H1 (cell line): ENCODE measurements at regions not wholly inside any gene's neighbourhood (a gene's known extent, or its start where the extent isn't known, plus 50 kb on each side); places are given as distances from the start of the nearest gene placed in this dataset.

ENCODE experiments used
- CTCF ChIA-PET: fragments of 300-600 bp; sonication (Branson Sonifier 250); formaldehyde crosslinking; loops from one replicate; lab custom pipeline; 2021; ENCODE audit not compliant: partially characterized antibody; lab: Charles Lee
- POLR2A ChIA-PET: fragments of 300-600 bp; sonication (Branson Sonifier 250); formaldehyde crosslinking; loops from one replicate; lab custom pipeline; 2021; ENCODE audit warnings: inconsistent platforms; ENCODE audit not compliant: partially characterized antibody; lab: Charles Lee
- DNase-seq, 2 experiments: peaks; one replicate each; pipeline versions ENCODE4 v3.0.0 to v3.0.0-alpha.2; 2010 to 2022; ENCODE audit warnings: low spot score in 2 of 2, low read depth in 1 of 2, mixed read lengths in 1 of 2
- FAIRE-seq: peaks from 2 replicates; lab custom pipeline; 2011; peaks lifted over from hg19 to GRCh38; lab: Jason Lieb, UNC
- H2AFZ ChIP-seq: 2 replicates; pipeline ENCODE4 v1.8.1; 2012; ENCODE audit warnings: low read length, inconsistent platforms
- H2AK5ac ChIP-seq: 2 replicates; pipeline ENCODE4 v1.6.1; 2013; ENCODE audit warnings: low read depth, low read length
- H2BK120ac ChIP-seq: replicated peaks from 2 replicates; pipeline ENCODE3; 2013; ENCODE audit warnings: low read depth, low read length, inconsistent platforms
- H2BK12ac ChIP-seq: 2 replicates; pipeline ENCODE4 v1.6.1; 2013; ENCODE audit warnings: low read depth, low read length
- H2BK15ac ChIP-seq: 2 replicates; pipeline ENCODE4 v1.6.1; 2013; ENCODE audit warnings: low read length
- H2BK20ac ChIP-seq: 2 replicates; pipeline ENCODE4 v1.6.1; 2013; ENCODE audit warnings: low read length
- H2BK5ac ChIP-seq: 2 replicates; pipeline ENCODE4 v1.6.1; 2013; ENCODE audit warnings: low read depth, low read length
- H3K14ac ChIP-seq: 2 replicates; pipeline ENCODE4 v1.6.1; 2013; ENCODE audit warnings: inconsistent platforms; ENCODE audit not compliant: insufficient read length
- H3K18ac ChIP-seq: 2 replicates; pipeline ENCODE4 v1.6.1; 2013; ENCODE audit warnings: low read length; ENCODE audit errors: extremely low read depth
- H3K23ac ChIP-seq: 2 replicates; pipeline ENCODE4 v1.6.1; 2013; ENCODE audit warnings: inconsistent platforms; ENCODE audit not compliant: insufficient read length
- H3K23me2 ChIP-seq: 2 replicates; pipeline ENCODE4 v1.6.1; 2013; ENCODE audit warnings: low read depth, low read length
- H3K27ac ChIP-seq: 2 replicates; pipeline ENCODE4 v1.6.1; 2011; ENCODE audit warnings: low read depth, low read length, inconsistent platforms
- H3K27me3 ChIP-seq, 4 experiments: replicated peaks in 1 of 4; 1 replicate in 1 of 4; 2 replicates in 3 of 4; pipeline versions ENCODE4 v1.6.1 to v1.8.1; 2011 to 2013; ENCODE audit warnings: low read length in 3 of 4, mild to moderate bottlenecking in 3 of 4, inconsistent platforms in 2 of 4, mixed read lengths in 2 of 4, moderate library complexity in 1 of 4; ENCODE audit not compliant: control insufficient read depth in 3 of 4, insufficient read depth in 3 of 4; ENCODE audit errors: extremely low read depth in 1 of 4
- H3K36me3 ChIP-seq, 4 experiments: 2 replicates each; pipeline versions ENCODE4 v1.6.1 to v1.8.1; 2011 to 2013; ENCODE audit warnings: mild to moderate bottlenecking in 4 of 4, low read length in 3 of 4, moderate library complexity in 2 of 4, control low read depth in 1 of 4, inconsistent platforms in 1 of 4; ENCODE audit not compliant: insufficient read depth in 4 of 4, control insufficient read depth in 2 of 4
- H3K4ac ChIP-seq: replicated peaks from 2 replicates; pipeline ENCODE3; 2013; ENCODE audit warnings: low read length, low read depth, mixed read lengths, inconsistent platforms; ENCODE audit not compliant: insufficient read length
- H3K4me1 ChIP-seq, 4 experiments: replicated peaks in 1 of 4; 1 replicate in 1 of 4; 2 replicates in 3 of 4; pipeline versions ENCODE4 v1.6.1 to v1.8.1; 2011 to 2013; ENCODE audit warnings: low read length in 3 of 4, inconsistent platforms in 2 of 4, mixed read lengths in 1 of 4; ENCODE audit not compliant: insufficient read depth in 4 of 4, control insufficient read depth in 3 of 4
- H3K4me2 ChIP-seq, 2 experiments: 2 replicates each; pipeline versions ENCODE4 v1.6.1 to v1.8.1; 2011 to 2013; ENCODE audit warnings: low read depth in 2 of 2, low read length in 2 of 2, control low read depth in 1 of 2, inconsistent platforms in 1 of 2, mild to moderate bottlenecking in 1 of 2; ENCODE audit not compliant: insufficient read depth in 1 of 2
- H3K4me3 ChIP-seq, 4 experiments: fragments of 200-600, 300-600 bp in 1 of 4; sonication (generic), shearing (Covaris generic), sonication (Bioruptor Twin) in 1 of 4; 2 replicates each; pipeline versions ENCODE4 v1.5.1 to v1.8.1; 2011 to 2016; ENCODE audit warnings: low read length in 4 of 4, low read depth in 3 of 4, control low read depth in 2 of 4, inconsistent platforms in 2 of 4, mild to moderate bottlenecking in 2 of 4, mixed read lengths in 1 of 4, moderate library complexity in 1 of 4; ENCODE audit not compliant: insufficient read depth in 2 of 4; ENCODE audit errors: extremely low read depth in 1 of 4
- H3K56ac ChIP-seq: replicated peaks from 2 replicates; pipeline ENCODE3; 2013; ENCODE audit warnings: low read depth, mild to moderate bottlenecking, mixed read lengths, low read length, inconsistent platforms; ENCODE audit not compliant: insufficient read length
- H3K79me1 ChIP-seq: 2 replicates; pipeline ENCODE4 v1.6.1; 2013; ENCODE audit warnings: low read depth, low read length, control low read depth
- H3K79me2 ChIP-seq, 2 experiments: 2 replicates each; pipeline versions ENCODE4 v1.6.1 to v1.8.1; 2012 to 2013; ENCODE audit warnings: low read length in 2 of 2, mild to moderate bottlenecking in 2 of 2, inconsistent platforms in 1 of 2; ENCODE audit not compliant: insufficient read depth in 2 of 2, control insufficient read depth in 1 of 2
- H3K9ac ChIP-seq, 4 experiments: replicated peaks in 1 of 4; 1 replicate in 1 of 4; 2 replicates in 3 of 4; pipeline versions ENCODE4 v1.6.1 to v1.8.1; 2011 to 2013; ENCODE audit warnings: low read depth in 3 of 4, low read length in 3 of 4, control low read depth in 2 of 4, mild to moderate bottlenecking in 2 of 4, moderate library complexity in 2 of 4, inconsistent platforms in 1 of 4; ENCODE audit errors: extremely low read depth in 1 of 4
- H3K9me3 ChIP-seq, 2 experiments: 2 replicates each; pipeline versions ENCODE4 v1.6.1 to v1.8.1; 2012 to 2013; ENCODE audit warnings: mild to moderate bottlenecking in 2 of 2, moderate library complexity in 2 of 2, control low read depth in 1 of 2, inconsistent platforms in 1 of 2, low read depth in 1 of 2, low read length in 1 of 2, mixed read lengths in 1 of 2; ENCODE audit not compliant: insufficient read depth in 2 of 2
- H4K20me1 ChIP-seq, 2 experiments: replicated peaks in 1 of 2; 2 replicates each; pipeline versions ENCODE3 to v1.8.1; 2011 to 2013; ENCODE audit warnings: inconsistent platforms in 2 of 2, low read length in 2 of 2, mild to moderate bottlenecking in 1 of 2; ENCODE audit not compliant: insufficient read depth in 2 of 2, control insufficient read depth in 1 of 2
- H4K5ac ChIP-seq: 2 replicates; pipeline ENCODE4 v1.6.1; 2013; ENCODE audit warnings: low read length, low read depth, mixed read lengths, inconsistent platforms; ENCODE audit not compliant: insufficient read length
- H4K8ac ChIP-seq: 2 replicates; pipeline ENCODE4 v1.8.0; 2013; ENCODE audit warnings: mild to moderate bottlenecking, moderate library complexity, low read length, inconsistent platforms; ENCODE audit not compliant: insufficient read depth; ENCODE audit errors: extremely low read depth
- H4K91ac ChIP-seq: replicated peaks from 2 replicates; pipeline ENCODE3; 2013; ENCODE audit warnings: low read length, mixed read lengths, inconsistent platforms; ENCODE audit not compliant: insufficient read length
- CHD1 ChIP-seq: IDR thresholded peaks from 2 replicates; pipeline ENCODE4 v1.6.1; 2012; ENCODE audit warnings: low read depth, low read length, improper control_type of control experiment
- FOSL1 ChIP-seq: IDR thresholded peaks from 2 replicates; pipeline ENCODE4 v1.6.1; 2011; ENCODE audit warnings: mild to moderate bottlenecking, low read depth, low read length, moderate library complexity; ENCODE audit not compliant: insufficient read depth
- HDAC6 ChIP-seq: IDR thresholded peaks from one replicate; pipeline ENCODE4 v1.7.1; 2012; ENCODE audit warnings: low read depth, mild to moderate bottlenecking, inconsistent platforms, low read length, moderate library complexity
- RAD21 ChIP-seq, 2 experiments: IDR thresholded peaks in 1 of 2; conservative IDR thresholded peaks in 1 of 2; 2 replicates each; pipeline ENCODE4 v1.6.1; 2011; ENCODE audit warnings: low read depth in 2 of 2, low read length in 2 of 2, improper control_type of control experiment in 1 of 2, inconsistent platforms in 1 of 2, mild to moderate bottlenecking in 1 of 2, moderate library complexity in 1 of 2
- WGBS, 2 experiments: shearing (Covaris generic) in 1 of 2; methylation state at CpG; one replicate each; pipeline versions ENCODE4 v1.1.6 to v1.1.7; 2013 to 2015; ENCODE audit warnings: low lambda C conversion rate in 2 of 2, mixed read lengths in 2 of 2, inconsistent platforms in 1 of 2, low coverage in 1 of 2, missing lambda C conversion rate in 1 of 2; ENCODE audit not compliant: insufficient replicate concordance in 2 of 2, insufficient coverage in 1 of 2, insufficient read length in 1 of 2; ENCODE audit errors: extremely low coverage in 1 of 2, missing lambda C conversion rate in 1 of 2; 5-methylcytosine and 5-hydroxymethylcytosine counted together
- TF ChIP-seq, protein P1 (sequence below): IDR thresholded peaks from 2 replicates; pipeline ENCODE4 v1.6.1; 2012; ENCODE audit warnings: inconsistent platforms
- TF ChIP-seq, protein P2 (sequence below): IDR thresholded peaks from 2 replicates; pipeline ENCODE4 v1.6.1; 2011; ENCODE audit warnings: low read length, improper control_type of control experiment

GRCh38 chr11:110903378-110903777 is 191.1 kb upstream of the ARHGAP20 start:
- Histone ChIP-seq H2BK12ac (no peak overlapping the region), H2BK5ac (no peak overlapping the region), H3K18ac (no peak overlapping the region), H2BK15ac (no peak overlapping the region), H4K5ac (no peak overlapping the region), H2AK5ac (no peak overlapping the region), H3K27ac (no peak overlapping the region), H3K27me3 (no peaks in the 10 kb centered on the region), H4K8ac (no peak overlapping the region), H4K91ac (no peak overlapping the region), H2BK20ac (no peak overlapping the region), H3K56ac (no peak overlapping the region), H3K4ac (no peak overlapping the region), H3K9me3 (no peaks in the 10 kb centered on the region), H2AFZ (no peak overlapping the region), H3K23me2 (no peaks in the 10 kb centered on the region), H3K23ac (no peak overlapping the region), H4K20me1 (no peaks in the 10 kb centered on the region), H3K4me3 (no peak overlapping the region), H3K79me2 (no peaks in the 10 kb centered on the region), H2BK120ac (no peak overlapping the region), H3K79me1 (no peaks in the 10 kb centered on the region), H3K4me1 (no peaks in the 10 kb centered on the region), H3K36me3 (no peaks in the 10 kb centered on the region), H3K4me2 (no peak overlapping the region), H3K14ac (no peak overlapping the region), H3K9ac (no peak overlapping the region)
- POLR2A ChIA-PET = no interaction called here
- WGBS, 2 experiments = 90% methylated on average over 3 of the region's 3 CpGs; no CpG with 5 or more reads in 1 of the 2 experiments
- DNase-seq (no peak), FAIRE-seq (no peak)
- CTCF ChIA-PET = interaction anchor here (0.7 to 1.5 kb wide), 3 partner anchors 9 to 33 kb away, joined by 3 to 4 read pairs (median 3); no protein-coding TSS in a partner anchor
- no peak for TF ChIP-seq RAD21 (IDR thresholded peaks at IDR 0.05 in 1 of 2, conservative IDR thresholded peaks at IDR 0.05 in 1 of 2; ENCODE audit: low read depth in 2 of 2, low read length in 2 of 2)
- TF ChIP-seq, protein P1, sequence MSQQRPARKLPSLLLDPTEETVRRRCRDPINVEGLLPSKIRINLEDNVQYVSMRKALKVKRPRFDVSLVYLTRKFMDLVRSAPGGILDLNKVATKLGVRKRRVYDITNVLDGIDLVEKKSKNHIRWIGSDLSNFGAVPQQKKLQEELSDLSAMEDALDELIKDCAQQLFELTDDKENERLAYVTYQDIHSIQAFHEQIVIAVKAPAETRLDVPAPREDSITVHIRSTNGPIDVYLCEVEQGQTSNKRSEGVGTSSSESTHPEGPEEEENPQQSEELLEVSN = no peak
- no peak for TF ChIP-seq FOSL1
- TF ChIP-seq, protein P2, sequence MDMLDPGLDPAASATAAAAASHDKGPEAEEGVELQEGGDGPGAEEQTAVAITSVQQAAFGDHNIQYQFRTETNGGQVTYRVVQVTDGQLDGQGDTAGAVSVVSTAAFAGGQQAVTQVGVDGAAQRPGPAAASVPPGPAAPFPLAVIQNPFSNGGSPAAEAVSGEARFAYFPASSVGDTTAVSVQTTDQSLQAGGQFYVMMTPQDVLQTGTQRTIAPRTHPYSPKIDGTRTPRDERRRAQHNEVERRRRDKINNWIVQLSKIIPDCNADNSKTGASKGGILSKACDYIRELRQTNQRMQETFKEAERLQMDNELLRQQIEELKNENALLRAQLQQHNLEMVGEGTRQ = no peak
- TF ChIP-seq CHD1 = no peak
- TF ChIP-seq HDAC6 = no peak
